ENCODE measurements at regions not wholly inside any gene's neighbourhood (a gene's known extent, or its start where the extent isn't known, plus 50 kb on each side); places are given as distances from the start of the nearest gene placed in this dataset.

GRCh38 chr10:121194696-121195523 is 343.7 kb downstream of the WDR11 start:
- TF ChIP-seq CTCF (IDR thresholded peaks at IDR 0.05) (no peak), POLR2A (IDR thresholded peaks at IDR 0.05) (no peak)
- WGBS, 2 donors, result 50 to 57% methylated on average over 10 of the region's 10 CpGs
- no peak for ATAC-seq
- Histone ChIP-seq H3K9me3 (no peaks in the 10 kb centered on the region), H3K27me3 (no peaks in the 10 kb centered on the region), H3K4me1 (peaks cover 13% of the 10 kb centered on the region), H3K4me3 (no peak overlapping the region), H3K27ac (peak overlapping the region in 2 of 4 donors; percentile 2 to 30), H3K36me3 (replicated peaks in 1 of 2; ENCODE audit: insufficient read depth in 1 of 2, low read depth in 2 of 2) (no peaks in the 10 kb centered on the region)
- DNase-seq, result no peak
- intact Hi-C loops (cut with DNase I), result no loop called here

GRCh38 chr10:121195524-121195910 is 344.4 kb downstream of the WDR11 start:
- peak in 1 of 4 donors; percentile 4 for DNase-seq

DNA sequence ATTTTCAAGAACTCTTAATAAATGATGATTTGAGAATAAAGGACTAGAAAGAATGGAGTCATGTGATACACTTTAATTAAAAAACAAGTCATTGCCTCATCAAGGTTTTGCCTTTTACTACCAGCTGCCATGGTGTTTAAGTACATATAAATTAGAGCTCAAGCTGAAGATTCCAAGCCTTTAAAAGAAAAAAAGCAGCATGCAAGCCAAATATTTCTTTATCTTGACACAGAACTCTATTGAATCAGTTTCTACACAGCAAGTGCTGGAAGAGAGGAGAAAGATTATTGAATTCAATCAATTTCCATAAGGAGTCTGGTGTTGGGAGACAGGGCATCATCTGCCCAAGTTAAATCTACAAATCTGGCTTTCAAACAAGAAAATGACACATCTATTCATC is 347.9 kb downstream of the WDR11 start:
- peaks cover 13% of the 10 kb centered on the region for H3K4me1 ChIP-seq
- TF ChIP-seq CTCF (IDR thresholded peaks at IDR 0.05) (no peak), POLR2A (IDR thresholded peaks at IDR 0.05) (no peak)
- intact Hi-C loops (cut with DNase I), result no loop called here
- H3K27me3 ChIP-seq, result no peaks in the 10 kb centered on the region
- no peak for DNase-seq
- H3K36me3 ChIP-seq (replicated peaks in 1 of 2; ENCODE audit: insufficient read depth in 1 of 2, low read depth in 2 of 2), result no peaks in the 10 kb centered on the region
- H3K27ac ChIP-seq, result no peak overlapping the region
- no peaks in the 10 kb centered on the region for H3K9me3 ChIP-seq
- ATAC-seq, result no peak
- no peak overlapping the region for H3K4me3 ChIP-seq

More at GRCh38 chr10:121195524-121195910, 344.4 kb downstream of the WDR11 start:
- Histone ChIP-seq H3K9me3 (no peaks in the 10 kb centered on the region), H3K27ac (peak overlapping the region in 2 of 4 donors; percentile 2 to 30), H3K4me1 (peaks cover 13% of the 10 kb centered on the region), H3K27me3 (no peaks in the 10 kb centered on the region), H3K4me3 (no peak overlapping the region), H3K36me3 (replicated peaks in 1 of 2; ENCODE audit: insufficient read depth in 1 of 2, low read depth in 2 of 2) (no peaks in the 10 kb centered on the region)
- TF ChIP-seq POLR2A (IDR thresholded peaks at IDR 0.05) (no peak), CTCF (IDR thresholded peaks at IDR 0.05) (no peak)
- peak; percentile 55 for ATAC-seq
- intact Hi-C loops (cut with DNase I), result no loop called here
- WGBS, 2 donors, result 25 to 27% methylated on average over 8 of the region's 8 CpGs

DNA sequence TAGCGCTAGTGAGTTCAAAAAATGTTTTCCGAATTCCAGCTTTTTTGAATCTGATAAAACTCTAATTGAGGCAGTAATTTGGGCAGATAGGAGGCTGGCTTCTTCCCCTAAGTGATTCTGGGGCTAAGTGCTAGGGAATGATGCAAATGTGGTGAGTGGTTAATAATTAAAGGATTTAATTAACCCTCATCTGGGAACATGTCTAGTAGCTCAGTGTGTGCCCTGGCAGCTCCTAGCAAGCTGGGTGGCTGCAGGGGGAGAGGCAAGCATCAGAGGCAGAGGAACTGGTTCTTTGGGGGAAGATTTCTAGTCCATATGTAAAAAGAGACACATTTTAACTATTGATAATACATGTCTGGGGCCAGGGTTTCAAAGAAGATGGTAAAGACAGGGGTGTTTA is 354.5 kb downstream of the WDR11 start:
- ATAC-seq (no peak), DNase-seq (peak in 3 of 4 donors; percentile 2 to 18 (median 17))
- Histone ChIP-seq H3K27me3 (no peaks in the 10 kb centered on the region), H3K27ac (no peak overlapping the region), H3K36me3 (replicated peaks in 1 of 2; ENCODE audit: insufficient read depth in 1 of 2, low read depth in 2 of 2) (no peaks in the 10 kb centered on the region), H3K9me3 (no peaks in the 10 kb centered on the region), H3K4me3 (no peak overlapping the region), H3K4me1 (no peaks in the 10 kb centered on the region)
- 32 to 36% methylated on average over 2 of the region's 2 CpGs for WGBS, 2 donors
- no peak for TF ChIP-seq CTCF (IDR thresholded peaks at IDR 0.05)
- TF ChIP-seq POLR2A (IDR thresholded peaks at IDR 0.05), result no peak
- intact Hi-C loops (cut with DNase I), result no loop called here

DNA sequence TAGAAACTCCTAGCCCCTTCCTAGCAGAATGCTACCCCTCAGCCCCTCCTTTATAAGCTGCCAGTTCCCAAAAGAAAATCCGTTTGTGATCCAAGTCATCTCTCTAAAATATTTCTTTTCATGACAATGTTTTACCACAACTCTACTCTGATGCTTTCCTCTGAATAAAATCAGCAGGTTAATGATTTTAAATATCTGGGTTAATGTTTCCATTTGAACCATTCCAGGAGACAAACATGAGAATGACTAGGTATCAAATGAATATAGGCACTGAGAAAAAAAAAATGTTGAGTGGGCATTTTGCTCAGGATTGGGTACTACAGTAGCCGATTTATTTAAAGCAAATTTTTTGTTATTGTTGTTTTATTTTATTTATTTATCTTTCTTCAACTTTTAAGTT is 360.3 kb downstream of the WDR11 start:
- WGBS, 2 donors, result 18 to 34% methylated on average over 2 of the region's 2 CpGs
- Histone ChIP-seq H3K4me3 (no peak overlapping the region), H3K9me3 (no peaks in the 10 kb centered on the region), H3K27me3 (no peaks in the 10 kb centered on the region), H3K36me3 (replicated peaks in 1 of 2; ENCODE audit: insufficient read depth in 1 of 2, low read depth in 2 of 2) (no peaks in the 10 kb centered on the region), H3K27ac (no peak overlapping the region), H3K4me1 (no peaks in the 10 kb centered on the region)
- ATAC-seq (no peak), DNase-seq (no peak)
- intact Hi-C loops (cut with DNase I), result no loop called here
- no peak for TF ChIP-seq CTCF (IDR thresholded peaks at IDR 0.05)
- no peak for TF ChIP-seq POLR2A (IDR thresholded peaks at IDR 0.05)
